T-cell (primary cell): ENCODE measurements at regions not wholly inside any gene's neighbourhood (a gene's known extent, or its start where the extent isn't known, plus 50 kb on each side); places are given as distances from the start of the nearest gene placed in this dataset.

Source experiments
- ATAC-seq, 4 experiments: fragments of 200-7000 bp in 3 of 4; fragments of 150-1000 bp in 1 of 4; cut with Tn5 transposase; replicated peaks in 1 of 4; 1 replicate in 3 of 4; 2 replicates in 1 of 4; pipeline ENCODE4 v1.10.0; 2021; ENCODE audit warnings: moderate library complexity in 3 of 4, mild to moderate bottlenecking in 2 of 4, moderate number of reproducible peaks in 1 of 4
- CTCF ChIA-PET, 2 donors: fragments of 300-600 bp; sonication (Branson Sonifier 250); formaldehyde crosslinking; loops; one replicate each; lab custom pipeline; 2022; ENCODE audit warnings: antibody characterized with exemption in 2 of 2; lab: Charles Lee
- POLR2A ChIA-PET, 2 donors: fragments of 300-600 bp; sonication (Branson Sonifier 250); formaldehyde crosslinking; loops; one replicate each; lab custom pipeline; 2022; ENCODE audit warnings: antibody characterized with exemption in 2 of 2; lab: Charles Lee
- DNase-seq, 35 experiments: peaks; one replicate each; pipeline versions ENCODE4 v3.0.0 to v3.0.0-alpha.2; 2013 to 2023
- H3K27ac ChIP-seq: one replicate; pipeline ENCODE4 v1.5.1; 2013; ENCODE audit warnings: low read length
- H3K27me3 ChIP-seq, 2 experiments: replicated peaks in 1 of 2; 1 replicate in 1 of 2; 2 replicates in 1 of 2; pipeline versions ENCODE4 v1.6.1 to v1.7.0; 2013; ENCODE audit warnings: low read length in 1 of 2, mixed read lengths in 1 of 2; ENCODE audit not compliant: control insufficient read depth in 2 of 2, insufficient read depth in 2 of 2; ENCODE audit errors: extremely low read depth in 1 of 2
- H3K36me3 ChIP-seq, 2 donors: 1 replicate in 1 of 2; 2 replicates in 1 of 2; pipeline versions ENCODE4 v1.6.1 to v1.7.0; 2013; ENCODE audit warnings: low read length in 1 of 2; ENCODE audit not compliant: control insufficient read depth in 2 of 2, insufficient read depth in 1 of 2; ENCODE audit errors: extremely low read depth in 1 of 2
- H3K4me1 ChIP-seq, 2 experiments: 1 replicate in 1 of 2; 2 replicates in 1 of 2; pipeline versions ENCODE4 v1.6.1 to v1.7.0; 2013; ENCODE audit warnings: low read length in 2 of 2, mixed read lengths in 1 of 2; ENCODE audit not compliant: insufficient read depth in 2 of 2, control insufficient read depth in 1 of 2; ENCODE audit errors: extremely low read depth in 1 of 2
- H3K4me3 ChIP-seq, 2 donors: 1 replicate in 1 of 2; 2 replicates in 1 of 2; pipeline versions ENCODE4 v1.5.1 to v1.7.0; 2013; ENCODE audit warnings: mild to moderate bottlenecking in 2 of 2, low read length in 1 of 2, moderate library complexity in 1 of 2; ENCODE audit not compliant: control insufficient read depth in 1 of 2; ENCODE audit errors: extremely low read depth in 1 of 2
- H3K9me3 ChIP-seq: 2 replicates; pipeline ENCODE4 v1.7.0; 2013
- H3K27ac Mint-ChIP-seq, 2 donors: one replicate each; pipeline ENCODE4 v1.8.0; 2020 to 2021; ENCODE audit warnings: mild to moderate bottlenecking in 2 of 2, mixed read lengths in 2 of 2
- H3K27me3 Mint-ChIP-seq, 2 donors: one replicate each; pipeline ENCODE4 v1.8.0; 2021 to 2022; ENCODE audit warnings: mixed read lengths in 2 of 2
- H3K36me3 Mint-ChIP-seq: one replicate; pipeline ENCODE4 v1.8.0; 2021; ENCODE audit warnings: mixed read lengths
- H3K4me1 Mint-ChIP-seq, 3 donors: one replicate each; pipeline ENCODE4 v1.8.0; 2020 to 2022; ENCODE audit warnings: mixed read lengths in 3 of 3, mild to moderate bottlenecking in 1 of 3
- H3K4me3 Mint-ChIP-seq, 3 donors: one replicate each; pipeline ENCODE4 v1.8.0; 2020 to 2022; ENCODE audit warnings: mild to moderate bottlenecking in 3 of 3, mixed read lengths in 3 of 3, moderate library complexity in 3 of 3
- H3K9me3 Mint-ChIP-seq, 3 donors: one replicate each; pipeline ENCODE4 v1.8.0; 2020 to 2022; ENCODE audit warnings: mixed read lengths in 3 of 3
- WGBS: methylation state at CpG from one replicate; pipeline ENCODE4 v1.1.5; 2013; ENCODE audit warnings: missing lambda C conversion rate; ENCODE audit not compliant: insufficient coverage; 5-methylcytosine and 5-hydroxymethylcytosine counted together

GRCh38 chr3:145058483-145058882 is 1086.9 kb downstream of the DIPK2A start:
- no peaks in the 10 kb centered on the region for H3K9me3 ChIP-seq
- no CpG with 5 or more reads among the region's 1 CpG for WGBS
- no peaks in the 10 kb centered on the region for H3K27me3 ChIP-seq
- DNase-seq (no peak), ATAC-seq (no peak)
- no peaks in the 10 kb centered on the region for H3K36me3 ChIP-seq
- ChIA-PET POLR2A (no interaction called here), CTCF (no interaction called here)
- no peak overlapping the region for H3K27ac ChIP-seq
- no peaks in the 10 kb centered on the region for H3K4me1 Mint-ChIP-seq
- peaks cover 5 to 13% (median 11%) of the 10 kb centered on the region in 3 donors for H3K9me3 Mint-ChIP-seq
- no peaks in the 10 kb centered on the region for H3K4me1 ChIP-seq
- H3K4me3 Mint-ChIP-seq: no peak overlapping the region
- no peak overlapping the region for H3K27ac Mint-ChIP-seq
- H3K36me3 Mint-ChIP-seq: no peaks in the 10 kb centered on the region
- H3K27me3 Mint-ChIP-seq: no peaks in the 10 kb centered on the region
- no peak overlapping the region for H3K4me3 ChIP-seq

DNA sequence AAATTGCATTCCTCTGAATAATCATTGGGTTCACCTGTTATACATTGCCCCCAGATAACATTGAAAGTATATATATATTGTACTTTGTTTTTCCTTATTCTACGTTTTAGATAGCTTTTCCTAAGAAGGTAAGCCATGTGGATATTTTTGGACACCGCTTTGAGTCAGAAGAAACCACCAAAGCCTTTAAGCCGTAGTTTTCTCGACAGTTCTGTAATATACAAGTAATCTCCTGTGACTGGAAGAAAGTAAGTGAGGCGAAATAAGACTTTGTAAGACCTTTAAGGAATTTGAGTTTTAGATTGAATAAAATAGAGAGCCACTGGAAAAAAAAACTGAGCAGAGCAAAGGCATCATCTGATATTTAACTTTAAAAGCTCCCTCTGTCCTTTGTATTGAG is 1092.0 kb downstream of the DIPK2A start:
- H3K9me3 Mint-ChIP-seq: peaks cover 0 to 23% (median 13%) of the 10 kb centered on the region in 3 donors
- ChIA-PET CTCF (no interaction called here), POLR2A (no interaction called here)
- ATAC-seq (no peak), DNase-seq (no peak)
- H3K4me1 Mint-ChIP-seq: no peaks in the 10 kb centered on the region
- Histone ChIP-seq H3K4me3 (no peak overlapping the region), H3K4me1 (no peaks in the 10 kb centered on the region), H3K27ac (no peak overlapping the region), H3K36me3 (no peaks in the 10 kb centered on the region), H3K9me3 (no peaks in the 10 kb centered on the region), H3K27me3 (no peaks in the 10 kb centered on the region)
- 72% methylated on average over 2 of the region's 5 CpGs for WGBS
- H3K27ac Mint-ChIP-seq: no peak overlapping the region
- no peak overlapping the region for H3K4me3 Mint-ChIP-seq
- no peaks in the 10 kb centered on the region for H3K27me3 Mint-ChIP-seq
- H3K36me3 Mint-ChIP-seq: no peaks in the 10 kb centered on the region

- no peak overlapping the region for H3K27ac ChIP-seq
- no peaks in the 10 kb centered on the region for H3K4me1 ChIP-seq
- no peak overlapping the region for H3K27ac Mint-ChIP-seq
- CTCF ChIA-PET: no interaction called here
- no peak overlapping the region for H3K4me3 Mint-ChIP-seq
- no peak overlapping the region for H3K4me3 ChIP-seq
- H3K9me3 ChIP-seq: no peaks in the 10 kb centered on the region
- no peaks in the 10 kb centered on the region for H3K27me3 Mint-ChIP-seq
- H3K9me3 Mint-ChIP-seq: peaks cover 6 to 12% (median 7%) of the 10 kb centered on the region in 3 donors
- WGBS: no CpG with 5 or more reads among the region's 2 CpGs
- no peaks in the 10 kb centered on the region for H3K27me3 ChIP-seq
- H3K36me3 Mint-ChIP-seq: no peaks in the 10 kb centered on the region
- POLR2A ChIA-PET: no interaction called here
- DNase-seq (no peak), ATAC-seq (no peak)
- H3K4me1 Mint-ChIP-seq: no peaks in the 10 kb centered on the region
- no peaks in the 10 kb centered on the region for H3K36me3 ChIP-seq
Measured at GRCh38 chr3:145070795-145071194, 1090.2 kb downstream of the PLOD2 start.

DNA sequence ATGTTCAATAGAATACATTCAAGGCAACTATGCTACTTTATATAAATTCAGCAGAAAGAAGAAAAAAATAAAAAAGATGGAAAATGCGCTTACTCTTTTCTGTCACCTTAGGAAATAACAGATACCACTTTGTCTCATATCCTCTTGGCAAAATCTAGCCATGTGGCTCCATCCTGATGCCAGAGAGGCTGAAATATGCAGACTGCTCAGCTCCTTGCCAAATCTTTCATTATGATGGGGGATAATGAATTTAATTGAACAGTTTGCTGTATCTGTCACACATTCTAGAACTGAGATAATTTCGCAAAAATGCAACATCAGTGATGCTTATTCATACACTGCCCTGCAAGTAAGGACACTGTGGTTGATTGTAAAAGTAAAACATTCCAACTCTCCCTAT is 1081.5 kb downstream of the PLOD2 start:
- H3K9me3 ChIP-seq: no peaks in the 10 kb centered on the region
- no peaks in the 10 kb centered on the region for H3K36me3 ChIP-seq
- ChIA-PET CTCF (no interaction called here), POLR2A (no interaction called here)
- H3K27ac ChIP-seq: no peak overlapping the region
- Mint-ChIP-seq H3K36me3 (no peaks in the 10 kb centered on the region), H3K27me3 (no peaks in the 10 kb centered on the region), H3K9me3 (peaks cover 3 to 5% (median 4%) of the 10 kb centered on the region in 3 donors), H3K4me3 (no peak overlapping the region), H3K4me1 (no peaks in the 10 kb centered on the region), H3K27ac (no peak overlapping the region)
- ATAC-seq (no peak), DNase-seq (no peak)
- no peaks in the 10 kb centered on the region for H3K27me3 ChIP-seq
- WGBS: no CpG with 5 or more reads among the region's 2 CpGs
- no peak overlapping the region for H3K4me3 ChIP-seq
- H3K4me1 ChIP-seq: no peaks in the 10 kb centered on the region

- CTCF ChIA-PET: no interaction called here
- peaks cover 0 to 3% (median 0%) of the 10 kb centered on the region in 3 donors for H3K9me3 Mint-ChIP-seq
Measured at GRCh38 chr3:145087038-145087437, 1073.9 kb downstream of the PLOD2 start.

GRCh38 chr3:145088917-145089316 is 1072.1 kb downstream of the PLOD2 start:
- no peaks in the 10 kb centered on the region for H3K27me3 Mint-ChIP-seq
- Histone ChIP-seq H3K9me3 (no peaks in the 10 kb centered on the region), H3K4me3 (no peak overlapping the region), H3K27ac (no peak overlapping the region), H3K36me3 (no peaks in the 10 kb centered on the region), H3K27me3 (no peaks in the 10 kb centered on the region), H3K4me1 (no peaks in the 10 kb centered on the region)
- WGBS: 50% methylated on average over 1 of the region's 2 CpGs
- ATAC-seq (no peak), DNase-seq (no peak)
- H3K4me3 Mint-ChIP-seq: no peak overlapping the region
- no peak overlapping the region for H3K27ac Mint-ChIP-seq
- H3K4me1 Mint-ChIP-seq: no peaks in the 10 kb centered on the region
- CTCF ChIA-PET: no interaction called here
- H3K9me3 Mint-ChIP-seq: peaks cover 0 to under 1% (median 0%) of the 10 kb centered on the region in 3 donors
- POLR2A ChIA-PET: no interaction called here
- no peaks in the 10 kb centered on the region for H3K36me3 Mint-ChIP-seq

More at GRCh38 chr3:145087038-145087437, 1073.9 kb downstream of the PLOD2 start:
- H3K36me3 Mint-ChIP-seq: no peaks in the 10 kb centered on the region
- Histone ChIP-seq H3K9me3 (no peaks in the 10 kb centered on the region), H3K27ac (no peak overlapping the region), H3K36me3 (no peaks in the 10 kb centered on the region), H3K27me3 (no peaks in the 10 kb centered on the region), H3K4me1 (no peaks in the 10 kb centered on the region), H3K4me3 (no peak overlapping the region)
- WGBS: no CpG with 5 or more reads among the region's 1 CpG
- no peaks in the 10 kb centered on the region for H3K4me1 Mint-ChIP-seq
- no peaks in the 10 kb centered on the region for H3K27me3 Mint-ChIP-seq
- no peak overlapping the region for H3K27ac Mint-ChIP-seq
- DNase-seq (no peak), ATAC-seq (no peak)
- POLR2A ChIA-PET: no interaction called here
- H3K4me3 Mint-ChIP-seq: no peak overlapping the region

DNA sequence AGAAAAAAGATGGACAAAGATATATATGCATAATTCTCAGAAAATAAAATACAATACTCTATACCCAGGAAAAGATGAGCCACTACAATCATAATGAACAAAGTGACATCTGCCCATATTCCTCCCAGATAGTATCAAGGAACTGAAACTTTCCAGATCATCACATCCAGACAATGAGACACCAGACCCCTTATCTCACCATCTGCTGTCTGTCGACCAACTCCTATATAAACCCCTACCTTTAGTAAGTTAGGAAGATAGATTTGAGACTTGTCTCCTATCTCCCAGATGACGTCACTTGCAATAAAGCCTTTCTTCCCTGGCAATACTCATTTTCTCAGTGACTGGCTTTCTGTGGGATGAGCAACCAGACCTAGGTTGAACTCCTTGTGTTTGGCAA is 1071.6 kb downstream of the PLOD2 start:
- Histone ChIP-seq H3K4me3 (no peak overlapping the region), H3K9me3 (no peaks in the 10 kb centered on the region), H3K4me1 (no peaks in the 10 kb centered on the region), H3K36me3 (no peaks in the 10 kb centered on the region), H3K27ac (no peak overlapping the region), H3K27me3 (no peaks in the 10 kb centered on the region)
- no peaks in the 10 kb centered on the region for H3K4me1 Mint-ChIP-seq
- no CpG with 5 or more reads among the region's 2 CpGs for WGBS
- ChIA-PET CTCF (no interaction called here), POLR2A (no interaction called here)
- no peaks in the 10 kb centered on the region for H3K27me3 Mint-ChIP-seq
- no peak overlapping the region for H3K27ac Mint-ChIP-seq
- DNase-seq (no peak), ATAC-seq (no peak)
- H3K4me3 Mint-ChIP-seq: no peak overlapping the region
- no peaks in the 10 kb centered on the region for H3K9me3 Mint-ChIP-seq
- H3K36me3 Mint-ChIP-seq: no peaks in the 10 kb centered on the region
